ENCODE measurements at regions not wholly inside any gene's neighbourhood (a gene's known extent, or its start where the extent isn't known, plus 50 kb on each side); places are given as distances from the start of the nearest gene placed in this dataset.

DNA sequence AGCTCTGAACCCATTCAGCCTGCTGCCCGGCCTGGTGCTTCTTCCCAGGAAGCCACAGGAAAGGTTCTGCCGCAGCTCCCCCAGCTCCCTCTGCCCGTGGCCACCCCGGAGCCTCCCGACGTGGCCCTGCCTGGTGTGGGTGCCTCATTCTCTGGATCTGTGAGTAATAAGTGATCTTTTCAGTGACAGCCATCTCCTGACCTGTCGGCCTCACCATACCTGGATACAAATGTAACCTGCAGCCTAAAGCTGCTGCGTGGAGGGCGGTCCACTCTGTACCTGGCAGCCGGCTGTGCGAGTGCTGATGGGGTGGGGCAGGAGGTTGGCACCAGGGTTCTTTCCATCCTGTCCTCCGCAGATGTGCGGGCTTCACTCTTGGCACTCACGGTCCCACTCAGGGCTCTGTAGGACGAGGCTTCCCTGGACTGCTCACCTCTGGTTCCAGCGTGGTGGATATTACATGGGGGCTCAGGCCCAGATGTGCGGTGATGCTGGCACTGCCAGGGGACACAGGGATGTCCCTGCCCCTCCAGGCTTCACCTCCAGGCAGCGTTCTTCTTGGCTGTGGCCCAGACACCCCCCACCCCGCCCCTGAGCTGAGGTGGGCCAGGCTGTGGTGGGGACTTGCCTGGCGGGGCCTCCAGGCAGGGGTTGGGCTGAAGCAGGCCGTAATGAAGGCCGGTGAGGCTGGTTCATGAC lies 748.5 kb downstream of the BRD1 start:
- no peak for DNase-seq

DNA sequence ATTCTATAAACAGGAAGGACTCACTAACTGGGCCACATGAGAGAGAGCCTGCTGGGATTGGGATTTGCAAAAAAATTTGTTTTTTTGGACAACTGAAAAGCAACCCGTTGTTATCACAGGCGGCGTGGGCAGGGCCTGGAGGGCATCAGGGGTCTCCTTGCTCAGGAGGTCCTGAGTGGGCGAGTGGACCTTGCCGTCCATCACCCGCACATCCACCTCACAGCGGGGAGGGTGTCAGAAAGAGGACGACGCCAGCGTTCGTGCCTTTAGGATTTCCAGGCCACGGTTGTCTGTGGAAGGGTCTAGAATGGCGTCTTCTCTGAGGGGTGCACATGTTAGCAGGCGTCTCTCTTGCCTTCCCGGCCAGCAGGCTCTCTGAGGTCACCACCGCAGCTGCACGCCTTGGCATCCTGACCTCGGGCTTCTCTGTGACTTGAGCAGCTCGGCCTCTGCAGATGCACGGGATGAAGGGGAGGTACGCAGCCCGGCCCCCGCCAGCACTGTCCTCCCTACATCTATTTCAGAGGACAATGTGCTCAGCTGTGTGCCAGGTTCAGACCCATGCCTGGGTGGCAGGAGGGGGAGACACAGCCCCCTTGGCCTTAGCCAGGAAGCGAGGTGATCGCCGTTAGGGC lies 749.5 kb downstream of the BRD1 start:
- DNase-seq: no peak

DNA sequence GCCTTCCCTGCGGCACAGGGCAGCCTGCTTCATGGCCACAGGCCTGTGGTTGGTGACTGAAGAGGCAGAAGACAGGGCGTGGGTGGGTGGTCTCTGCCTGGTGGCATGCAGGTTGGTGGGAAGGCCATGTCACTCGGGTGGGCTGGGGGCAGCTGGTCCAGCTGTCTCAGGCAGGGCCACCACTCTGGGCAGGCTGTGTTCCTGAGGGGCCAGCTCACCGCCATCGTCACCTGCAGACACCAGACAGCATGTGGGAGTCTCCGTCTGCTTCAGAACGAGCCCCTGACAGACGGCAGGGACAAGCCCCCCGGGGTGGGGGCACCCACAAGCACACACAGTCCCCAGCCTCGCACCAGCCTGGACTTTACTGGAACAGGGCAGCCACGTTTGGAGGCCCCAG lies 750.1 kb downstream of the BRD1 start:
- no peak for DNase-seq

DNA sequence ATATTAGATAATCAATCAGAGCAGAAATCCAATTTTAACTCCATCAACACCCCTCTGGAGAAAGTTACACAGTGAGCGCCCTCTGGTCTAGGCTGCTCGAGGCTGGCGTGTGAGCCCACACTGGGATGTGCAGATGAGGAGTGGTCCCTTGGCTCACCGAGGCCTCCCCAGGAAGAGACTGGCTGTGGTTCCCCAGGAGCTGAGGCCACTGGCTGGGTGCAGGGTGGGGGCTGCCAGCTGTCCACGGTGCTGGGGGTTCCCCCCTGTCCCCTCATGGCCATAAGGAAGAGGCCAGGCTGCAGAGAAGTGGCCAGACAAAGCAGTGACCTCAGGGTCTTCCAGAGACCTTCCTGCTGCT lies 750.7 kb downstream of the BRD1 start:
- no peak for DNase-seq

DNA sequence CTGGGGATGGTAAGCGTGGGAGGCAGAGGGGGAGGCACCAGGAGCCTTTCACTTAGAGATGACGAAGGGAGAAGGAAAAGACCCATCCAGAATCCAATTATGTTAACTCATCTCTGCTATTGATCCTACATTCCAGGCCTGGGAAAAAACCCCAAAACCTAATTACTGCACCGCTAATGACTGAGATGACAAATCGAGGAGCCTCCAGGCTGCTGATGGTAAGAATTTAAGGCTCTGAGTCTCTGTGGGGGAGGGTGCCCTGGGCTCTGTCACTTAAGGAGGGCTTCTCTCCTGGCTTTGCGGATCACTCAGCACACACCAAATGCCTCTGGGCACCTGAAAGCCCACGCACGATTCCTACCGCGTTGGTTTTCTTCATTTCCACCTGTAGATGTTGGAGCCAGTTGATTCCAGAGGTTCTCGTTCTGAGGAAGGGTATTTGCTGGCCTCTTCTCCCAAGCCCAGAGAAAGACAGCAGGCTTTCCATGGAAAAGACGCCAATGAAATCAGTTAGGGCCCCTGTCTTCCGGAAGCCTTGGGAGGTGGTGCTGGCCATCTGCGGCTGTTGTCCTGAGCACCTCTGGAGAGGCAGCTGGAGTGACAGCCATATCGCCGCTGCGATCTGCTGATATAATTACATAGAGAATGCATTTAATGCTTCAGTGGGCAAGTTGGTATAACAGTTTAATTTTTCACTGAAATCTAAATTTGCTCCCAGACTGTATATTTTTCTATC lies 751.2 kb downstream of the BRD1 start:
- no peak for DNase-seq

DNA sequence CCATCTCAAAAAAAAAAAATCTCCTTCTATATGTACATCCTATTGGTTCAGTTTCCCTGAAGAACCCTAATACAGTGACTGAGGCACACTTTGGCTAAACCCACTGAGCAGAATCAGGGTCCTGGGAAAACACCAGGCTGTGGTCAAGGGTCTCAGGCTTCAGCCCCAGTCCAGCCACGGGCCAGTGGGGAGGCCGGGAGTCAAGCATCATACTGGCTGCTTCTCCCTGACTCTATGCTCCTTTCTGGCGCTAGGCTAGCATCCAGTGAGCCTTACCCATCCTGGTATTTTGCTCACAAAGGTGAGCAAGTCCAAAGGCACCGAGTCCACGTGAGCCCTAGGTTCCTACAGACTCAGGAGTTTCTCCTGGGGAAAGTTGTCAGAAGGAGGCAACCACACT lies 752.5 kb downstream of the BRD1 start:
- DNase-seq: no peak

DNA sequence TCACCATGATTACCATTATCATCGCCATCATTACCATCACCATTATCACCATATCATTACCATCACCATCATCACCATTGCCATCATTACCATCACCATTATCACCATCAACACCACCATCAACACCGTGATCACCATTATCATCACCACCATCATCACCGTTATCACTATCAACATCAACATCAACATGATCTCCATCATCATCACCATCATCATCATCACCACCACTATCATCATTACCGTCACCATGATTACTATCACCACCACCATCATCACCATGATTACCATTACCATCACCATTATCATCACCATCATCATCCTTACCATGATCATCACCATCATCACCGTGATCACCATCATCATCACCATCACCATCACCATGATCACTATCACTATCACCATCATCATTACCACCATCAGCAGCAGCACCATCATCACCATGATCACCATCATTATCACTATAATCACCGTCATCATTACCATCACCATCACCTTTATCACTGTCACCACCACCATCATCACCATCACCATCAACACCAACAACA lies 753.7 kb downstream of the BRD1 start:
- no peak for DNase-seq

DNA sequence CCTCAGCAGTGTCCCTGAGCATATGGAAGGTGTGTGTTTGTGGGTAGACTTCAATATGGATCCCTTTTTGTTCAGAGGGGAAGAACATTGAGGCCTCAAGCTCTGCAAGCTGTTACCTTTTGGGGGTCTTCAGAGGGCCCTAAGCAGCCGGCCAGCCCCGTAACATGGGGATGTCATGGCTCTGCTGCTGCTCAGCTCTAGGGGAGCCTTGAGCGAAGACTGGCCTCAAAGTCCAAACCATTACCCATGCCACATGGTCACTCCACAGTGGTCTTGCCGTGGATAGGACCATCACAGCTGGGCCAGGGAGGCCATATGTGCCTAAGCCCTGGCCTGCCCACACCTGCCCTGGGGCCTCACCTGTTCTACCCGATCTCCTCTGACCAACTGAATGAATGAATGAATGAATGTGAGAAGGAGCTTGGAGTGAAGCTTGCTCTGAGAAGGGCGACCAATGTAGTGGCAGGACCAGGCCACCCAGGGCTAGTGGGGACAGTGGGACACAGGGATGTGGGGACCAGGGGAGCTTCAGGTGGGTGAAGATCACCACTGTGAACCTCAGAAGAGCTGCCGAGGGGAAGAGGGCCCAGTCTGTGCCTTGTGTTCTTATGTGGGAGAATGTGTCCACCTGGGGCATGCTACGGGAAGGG lies 754.6 kb downstream of the BRD1 start:
- no peak for DNase-seq

DNA sequence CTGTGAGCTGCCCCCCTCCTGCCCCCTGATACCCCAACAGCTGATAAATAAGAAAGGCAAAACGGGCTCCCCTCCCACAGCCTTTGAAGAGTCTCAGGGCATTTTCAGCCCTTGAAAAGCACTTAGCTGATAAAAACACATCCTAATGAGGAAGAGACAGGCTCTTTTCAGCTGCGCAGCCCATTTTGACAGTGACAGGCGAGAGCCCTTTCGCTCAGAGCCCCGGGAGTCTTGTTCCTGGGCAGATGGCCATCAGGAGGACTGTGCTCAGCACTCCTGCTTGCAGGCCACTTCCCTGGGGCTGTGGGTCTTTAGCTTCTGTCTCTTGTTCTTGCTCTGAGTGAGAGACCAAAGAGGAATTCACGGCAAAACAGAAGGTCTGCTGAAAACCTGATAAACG lies 757.2 kb downstream of the BRD1 start:
- no peak for DNase-seq

DNA sequence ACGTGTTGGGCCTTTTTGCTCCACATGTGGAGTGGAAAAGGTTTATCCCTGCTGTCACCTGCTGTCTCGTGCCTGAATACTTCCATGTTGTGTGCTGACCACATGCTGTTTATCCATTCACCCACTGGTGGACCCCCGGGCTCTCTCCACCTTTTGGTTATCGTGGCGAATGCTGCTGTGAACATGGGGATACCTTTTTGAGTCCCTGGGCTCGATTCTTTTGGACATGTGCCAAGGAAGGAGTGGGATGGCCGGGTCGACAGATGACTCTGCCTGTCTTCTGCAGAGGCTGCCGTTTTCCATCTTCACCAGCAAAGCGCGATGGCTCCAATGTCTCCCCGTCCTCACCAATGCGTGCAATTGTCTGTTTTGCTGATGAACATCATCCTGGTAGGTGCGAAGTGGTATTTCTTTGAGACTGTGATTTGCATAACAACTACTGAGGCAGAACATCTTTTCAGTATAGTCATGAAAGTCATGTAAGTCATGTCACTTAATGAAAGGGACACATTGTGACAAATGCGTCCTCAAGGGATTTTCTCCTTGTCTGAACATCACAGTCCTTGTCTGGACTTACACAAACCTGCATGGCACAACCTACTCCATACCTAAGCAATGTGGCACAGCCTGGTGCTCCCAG lies 758.7 kb downstream of the BRD1 start:
- no peak for DNase-seq

DNA sequence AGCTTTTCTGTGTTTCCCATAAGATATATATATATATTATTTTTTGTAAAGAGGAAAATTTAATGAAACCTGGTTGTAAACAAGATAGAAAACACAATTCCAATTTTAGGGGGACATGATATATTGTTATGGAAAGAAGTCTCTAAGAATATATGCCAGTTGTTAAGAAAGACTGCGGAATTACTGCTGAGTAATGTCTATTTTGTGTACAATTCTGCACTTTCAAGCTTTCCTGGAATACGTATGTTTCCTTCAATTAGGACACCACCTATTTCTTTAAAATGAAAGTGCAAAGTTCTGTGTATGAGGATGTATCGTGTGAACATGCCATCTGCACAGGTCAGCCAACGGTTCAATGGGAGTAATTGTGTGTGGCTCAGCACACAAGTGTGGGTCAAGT lies 760.2 kb downstream of the BRD1 start:
- no peak for DNase-seq

DNA sequence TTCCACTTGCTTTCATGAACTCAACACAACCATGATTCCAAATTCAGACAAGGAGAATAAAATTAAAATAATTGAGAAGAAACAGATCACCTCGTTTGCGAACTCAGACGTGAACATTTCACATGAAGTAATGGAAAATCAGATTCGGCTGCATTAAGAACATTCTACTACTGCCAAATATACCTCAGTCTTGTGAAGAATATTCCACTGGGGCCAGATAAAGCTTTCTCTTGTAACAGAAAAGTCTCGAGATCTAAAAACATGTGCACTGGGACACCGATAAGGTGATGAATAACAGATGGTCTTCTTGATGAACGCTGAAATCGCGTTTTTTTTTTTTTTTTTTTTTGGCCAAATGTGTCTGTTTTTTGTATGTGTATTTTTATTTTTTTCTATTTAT lies 761.1 kb downstream of the BRD1 start:
- no peak for DNase-seq

DNA sequence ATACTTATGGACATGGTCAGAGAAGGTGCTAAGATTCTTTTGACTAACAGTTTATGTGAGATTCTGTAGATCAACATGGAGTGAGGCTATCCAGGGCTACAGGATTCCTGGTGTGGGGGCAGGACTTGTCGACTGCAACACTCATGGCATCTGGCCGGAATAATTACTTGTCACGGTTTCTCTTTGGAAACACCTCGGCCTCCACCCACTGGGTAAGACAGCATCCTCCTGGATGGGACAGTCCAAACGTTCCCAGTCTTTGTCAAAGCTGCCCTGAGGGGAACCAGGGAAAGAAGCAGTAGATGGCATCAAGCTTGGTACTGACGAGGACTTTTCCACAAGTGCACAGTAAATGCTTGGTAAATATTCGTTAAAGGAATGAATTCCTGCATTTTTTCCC lies 762.8 kb downstream of the BRD1 start:
- DNase-seq: no peak

DNA sequence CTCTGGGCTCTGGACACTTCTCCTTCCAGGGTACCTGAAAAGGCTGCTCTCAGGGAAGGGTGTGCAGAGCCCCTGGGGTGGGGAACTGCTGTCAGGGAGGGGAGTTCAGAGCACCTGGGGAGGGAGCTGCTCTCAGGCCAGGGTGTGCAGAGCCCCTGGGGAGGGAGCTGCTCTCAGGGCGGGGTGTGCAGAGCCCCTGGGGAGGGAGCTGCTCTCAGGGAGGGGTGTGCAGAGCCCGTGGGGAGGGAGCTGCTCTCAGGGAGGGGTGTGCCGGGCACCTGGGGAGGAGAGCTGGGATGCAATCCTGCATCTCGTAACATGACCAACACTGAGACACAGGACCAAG lies 764.2 kb downstream of the BRD1 start:
- no peak for DNase-seq

DNA sequence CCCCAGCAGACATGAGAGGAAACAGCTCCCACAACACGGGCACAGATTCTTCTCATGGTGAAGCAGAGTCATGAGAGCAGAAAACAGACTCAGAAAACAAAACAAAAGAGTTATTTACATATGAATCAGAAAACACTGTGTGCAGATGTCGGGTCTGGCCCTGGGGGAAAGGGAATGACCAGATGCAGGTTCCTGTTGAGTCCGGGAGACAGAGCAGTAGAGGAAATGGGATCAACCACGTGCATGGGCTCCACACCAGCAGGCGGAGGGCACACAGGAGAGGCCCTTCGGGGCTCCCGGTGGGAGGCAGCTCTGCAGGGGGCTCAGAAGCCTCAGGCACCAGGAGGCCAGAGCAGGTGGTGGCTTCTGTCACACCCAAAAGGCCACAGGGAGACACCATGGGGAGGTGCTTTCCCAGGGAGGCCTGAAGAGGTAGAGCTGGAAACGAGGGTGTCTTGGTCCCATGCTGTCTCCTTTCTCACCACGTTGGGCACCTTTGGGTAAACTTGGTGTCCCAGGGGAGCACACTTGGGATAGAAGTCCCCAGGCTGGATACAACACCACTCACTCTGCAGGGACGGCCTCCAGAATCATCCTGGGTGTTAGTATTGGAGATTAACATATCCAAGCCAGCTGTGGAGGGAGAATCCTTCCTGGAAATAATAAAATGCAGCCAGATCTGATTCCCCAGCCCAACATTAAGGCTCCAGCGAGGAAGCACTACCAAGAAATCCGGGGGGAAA lies 764.7 kb downstream of the BRD1 start:
- DNase-seq: no peak

DNA sequence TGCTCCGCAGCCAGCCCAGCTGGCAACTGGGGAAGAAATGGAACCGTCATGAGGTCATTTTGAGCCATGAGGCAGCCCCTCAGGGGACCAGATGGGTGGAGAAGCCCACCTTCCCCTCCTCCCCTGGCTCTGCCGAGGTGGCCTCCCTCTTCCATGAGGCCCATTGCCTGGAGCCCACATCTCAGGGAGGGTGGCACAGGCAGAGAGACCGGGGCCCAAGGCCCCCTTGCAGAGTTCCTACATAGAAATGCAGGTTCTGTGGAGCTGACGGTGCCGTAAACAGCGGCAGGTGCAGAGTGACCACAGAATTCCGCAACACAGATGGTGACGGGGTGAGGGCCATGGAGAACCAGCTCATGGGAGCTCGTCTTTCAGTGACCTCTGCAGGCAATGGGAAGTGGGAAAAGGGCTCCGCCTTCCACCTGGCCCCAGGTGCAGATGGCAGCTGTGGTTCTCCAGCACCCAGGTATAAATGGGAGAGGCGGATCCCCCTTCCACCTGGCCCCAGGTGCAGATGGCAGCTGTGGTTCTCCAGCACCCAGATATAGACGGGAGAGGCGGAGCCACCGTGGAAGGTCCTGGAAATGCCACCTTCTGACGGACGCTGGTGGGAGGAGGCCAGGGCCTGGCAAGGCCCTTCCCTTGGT lies 765.4 kb downstream of the BRD1 start:
- DNase-seq: no peak

DNA sequence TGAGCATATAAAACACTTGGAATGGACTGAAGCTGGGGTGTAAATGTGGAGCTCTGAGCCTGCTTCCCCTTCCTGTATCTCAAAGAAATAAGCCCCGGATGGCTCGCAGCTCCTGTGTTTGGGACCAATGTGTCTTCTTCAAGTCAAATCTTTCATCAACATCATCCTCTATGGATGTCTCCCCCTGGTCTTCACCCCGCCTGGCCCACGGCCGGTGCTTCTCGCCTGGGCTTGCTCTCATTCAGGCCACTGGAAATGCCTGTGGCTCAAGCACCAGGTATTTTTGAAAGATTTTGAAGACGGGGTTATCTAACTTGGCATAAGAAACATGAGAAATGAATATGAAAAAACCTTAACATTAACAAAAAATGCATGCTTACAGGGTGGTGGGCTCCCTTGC lies 769.8 kb downstream of the BRD1 start:
- no peak for DNase-seq

DNA sequence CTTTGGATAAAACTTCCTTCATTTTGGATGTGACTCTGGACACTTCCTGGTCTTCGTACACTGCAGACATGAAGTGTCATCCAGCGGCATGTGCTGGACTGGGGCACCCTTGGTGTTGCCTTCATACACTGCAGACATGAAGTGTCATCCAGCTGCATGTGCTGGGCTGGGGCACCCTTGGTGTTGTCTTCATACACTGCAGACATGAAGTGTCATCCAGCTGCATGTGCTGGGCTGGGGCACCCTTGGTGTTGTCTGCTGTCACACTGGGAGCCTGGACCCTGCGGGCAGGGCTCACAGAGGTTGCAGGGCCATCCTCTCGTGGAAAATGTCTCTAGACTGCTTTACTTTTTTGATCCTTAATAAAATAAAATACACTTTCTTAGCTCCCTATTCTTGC lies 771.4 kb downstream of the BRD1 start:
- no peak for DNase-seq

DNA sequence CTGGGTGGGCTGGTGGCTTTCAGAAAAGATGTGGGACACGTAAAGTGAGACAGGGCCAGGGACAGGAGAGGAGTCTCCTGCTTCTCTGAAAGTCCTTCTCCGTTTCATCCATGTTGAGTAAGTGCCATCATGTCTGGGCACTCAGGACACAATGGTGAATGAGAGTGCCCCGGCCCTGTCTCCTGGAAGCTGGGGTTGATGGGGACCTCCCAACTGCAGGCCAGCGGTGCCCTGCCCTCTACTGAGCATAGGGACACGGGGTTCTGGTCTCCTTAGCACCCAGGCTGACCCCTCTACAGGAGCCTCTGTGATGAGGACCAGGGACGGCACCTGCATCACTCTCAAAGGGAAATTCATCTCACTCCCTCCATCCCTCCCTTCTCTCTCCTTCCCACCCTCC lies 772.3 kb downstream of the BRD1 start:
- DNase-seq: no peak

DNA sequence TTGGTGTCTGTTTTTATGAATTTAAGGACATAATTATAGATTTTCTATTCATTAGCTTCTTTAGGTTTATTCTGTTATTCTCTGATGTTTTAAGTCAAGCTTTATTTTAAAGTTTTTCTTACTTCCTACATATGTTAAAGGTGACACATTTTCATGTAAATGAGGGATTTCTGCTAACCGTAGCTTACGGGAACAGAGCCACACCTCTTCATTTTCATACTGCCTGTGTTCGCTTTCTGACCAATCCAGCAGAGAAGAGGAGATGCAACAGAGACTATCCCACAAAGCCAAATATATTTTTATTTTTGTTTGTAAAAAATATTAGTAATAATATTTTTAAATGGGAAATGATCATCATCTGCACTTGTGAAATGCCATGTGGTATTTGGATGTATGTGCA lies 774.1 kb downstream of the BRD1 start:
- DNase-seq: no peak

DNA sequence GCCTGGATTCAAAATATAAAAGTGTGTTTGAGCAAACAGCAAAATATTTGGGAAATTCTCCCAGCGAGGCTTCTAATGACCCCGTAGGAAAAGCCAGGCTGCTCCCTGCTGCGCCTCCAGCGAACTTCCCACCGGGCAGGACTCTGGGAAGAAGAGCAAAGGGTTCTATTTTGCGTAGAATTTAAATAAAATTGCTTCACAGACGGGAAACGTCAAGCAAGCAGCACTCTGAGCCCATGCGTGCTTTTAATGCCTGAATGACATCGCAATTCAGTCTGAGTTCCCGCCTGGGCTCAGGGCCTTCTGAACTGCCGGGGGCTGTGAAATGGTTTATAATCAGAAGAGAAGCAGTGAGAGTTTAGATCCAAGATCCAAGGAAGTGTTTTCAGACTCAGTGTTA lies 775.1 kb downstream of the BRD1 start:
- DNase-seq: no peak

DNA sequence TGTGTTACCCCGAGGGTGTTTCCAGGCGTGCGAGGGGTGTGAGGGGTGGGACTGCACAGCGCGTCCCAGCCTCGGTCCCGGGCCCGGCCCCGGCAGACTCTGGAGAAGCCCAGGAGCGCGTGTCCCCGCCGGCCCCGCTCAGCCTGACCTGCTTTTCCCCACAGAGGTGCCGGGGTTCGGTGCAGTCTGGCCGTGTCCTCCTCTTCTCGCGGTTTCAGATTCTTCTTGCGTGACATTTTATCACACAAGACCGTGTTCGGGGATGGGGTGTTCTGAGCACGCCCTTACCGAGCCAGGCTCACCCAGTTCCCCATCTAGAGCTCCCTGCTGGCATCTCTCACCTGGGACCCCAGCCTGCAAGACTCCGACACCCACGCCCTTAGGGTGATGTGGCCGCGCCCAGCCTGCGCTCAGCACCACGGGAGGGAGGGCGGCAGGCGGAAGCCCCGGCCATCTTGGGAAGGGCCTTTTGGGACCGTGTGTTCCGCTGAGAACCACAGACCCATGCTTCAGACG lies 775.6 kb downstream of the BRD1 start:
- peak; percentile 27 for DNase-seq
